Activated T-helper 2 cell treated with anti-CD3 and anti-CD28 coated beads, Interferon-gamma antibody, Interleukin-2, Interleukin-4, amounts not matched to agents 10 μg/mL and 5 μg/mL and 100 μg/mL, durations not matched to agents 14 hours and 24 hours and 36 hours (primary cell): ENCODE measurements at regions not wholly inside any gene's neighbourhood (a gene's known extent, or its start where the extent isn't known, plus 50 kb on each side); places are given as distances from the start of the nearest gene placed in this dataset.

Experiments used
- DNase-seq: peaks from one replicate; pipeline ENCODE4 v3.0.0; 2021; ENCODE audit warnings: low spot score
- H3K27ac Mint-ChIP-seq: one replicate; pipeline ENCODE4 v1.8.0; 2021; ENCODE audit warnings: mixed read lengths
- H3K27me3 Mint-ChIP-seq: one replicate; pipeline ENCODE4 v1.8.0; 2021; ENCODE audit warnings: low read depth, mixed read lengths
- H3K36me3 Mint-ChIP-seq: one replicate; pipeline ENCODE4 v1.8.0; 2021; ENCODE audit warnings: low read depth, mixed read lengths
- H3K4me1 Mint-ChIP-seq: one replicate; pipeline ENCODE4 v1.8.0; 2021; ENCODE audit warnings: low read depth, mixed read lengths
- H3K4me3 Mint-ChIP-seq: one replicate; pipeline ENCODE4 v1.8.0; 2021; ENCODE audit warnings: low read depth, mild to moderate bottlenecking, moderate library complexity, mixed read lengths
- H3K9me3 Mint-ChIP-seq: one replicate; pipeline ENCODE4 v1.8.0; 2021; ENCODE audit warnings: mixed read lengths
- intact Hi-C: fragments of 100-400 bp; cut with micrococcal nuclease; formaldehyde crosslinking; loops from one replicate; pipeline ENCODE4 v1.15.1; 2023

GRCh38 chr10:121106611-121107010 lies 255.4 kb downstream of the WDR11 start:
- Mint-ChIP-seq H3K36me3 (no peaks in the 10 kb centered on the region), H3K4me1 (no peaks in the 10 kb centered on the region), H3K9me3 (peaks cover 3% of the 10 kb centered on the region), H3K4me3 (no peak overlapping the region), H3K27me3 (no peaks in the 10 kb centered on the region), H3K27ac (no peak overlapping the region)
- intact Hi-C loops: no loop called here
- DNase-seq: no peak

DNA sequence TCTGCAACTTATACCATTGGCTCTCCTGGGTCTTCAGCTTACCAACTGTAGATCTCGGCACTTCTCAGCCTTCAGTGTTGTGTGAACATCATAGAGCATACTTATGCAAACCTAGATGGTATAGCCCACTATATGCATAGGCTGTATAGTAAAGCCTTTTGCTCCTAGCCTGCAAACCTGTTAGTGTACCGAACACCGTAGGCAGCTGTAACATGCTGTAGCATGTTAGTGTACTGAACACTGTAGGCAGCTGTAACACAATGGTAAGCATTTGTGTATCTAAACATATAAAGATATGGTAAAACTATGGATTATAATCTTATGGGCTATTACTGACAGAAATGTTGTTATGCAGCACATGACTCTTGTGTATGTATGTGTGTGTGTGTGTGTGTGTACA lies 256.9 kb downstream of the WDR11 start:
- Mint-ChIP-seq H3K27ac (no peak overlapping the region), H3K4me1 (no peaks in the 10 kb centered on the region), H3K27me3 (no peaks in the 10 kb centered on the region), H3K36me3 (no peaks in the 10 kb centered on the region), H3K4me3 (no peak overlapping the region), H3K9me3 (peaks cover 3% of the 10 kb centered on the region)
- intact Hi-C loops: no loop called here
- DNase-seq: no peak

- Mint-ChIP-seq H3K9me3 (peaks cover 3% of the 10 kb centered on the region), H3K27ac (no peak overlapping the region), H3K36me3 (no peaks in the 10 kb centered on the region), H3K4me3 (no peak overlapping the region), H3K27me3 (no peaks in the 10 kb centered on the region), H3K4me1 (no peaks in the 10 kb centered on the region)
- intact Hi-C loops: no loop called here
- DNase-seq: no peak
These were observed 259.2 kb downstream of the WDR11 start for GRCh38 chr10:121110369-121110768.

DNA sequence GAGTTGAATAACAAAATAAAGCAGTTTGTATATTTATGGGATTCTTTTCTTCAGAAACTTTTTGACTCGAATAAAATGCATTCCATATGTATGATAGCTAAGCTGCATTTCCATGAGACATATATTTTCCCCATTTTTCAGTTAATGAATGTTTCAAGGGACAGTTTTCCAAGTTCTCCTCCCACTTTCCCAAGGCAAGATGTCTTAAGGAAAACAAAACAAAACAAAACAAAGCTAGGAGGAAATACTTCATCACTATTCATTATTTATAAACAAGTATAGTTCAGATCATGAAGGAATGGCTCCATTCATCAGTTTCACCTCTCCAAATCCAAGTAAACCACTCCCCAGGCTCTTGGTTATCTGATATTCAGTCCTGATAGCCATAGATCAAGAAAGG lies 261.0 kb downstream of the WDR11 start:
- intact Hi-C loops: no loop called here
- H3K27ac Mint-ChIP-seq: no peak overlapping the region
- H3K27me3 Mint-ChIP-seq: no peaks in the 10 kb centered on the region
- H3K9me3 Mint-ChIP-seq: peaks cover 3% of the 10 kb centered on the region
- no peaks in the 10 kb centered on the region for H3K4me1 Mint-ChIP-seq
- no peak for DNase-seq
- no peaks in the 10 kb centered on the region for H3K36me3 Mint-ChIP-seq
- no peak overlapping the region for H3K4me3 Mint-ChIP-seq

DNA sequence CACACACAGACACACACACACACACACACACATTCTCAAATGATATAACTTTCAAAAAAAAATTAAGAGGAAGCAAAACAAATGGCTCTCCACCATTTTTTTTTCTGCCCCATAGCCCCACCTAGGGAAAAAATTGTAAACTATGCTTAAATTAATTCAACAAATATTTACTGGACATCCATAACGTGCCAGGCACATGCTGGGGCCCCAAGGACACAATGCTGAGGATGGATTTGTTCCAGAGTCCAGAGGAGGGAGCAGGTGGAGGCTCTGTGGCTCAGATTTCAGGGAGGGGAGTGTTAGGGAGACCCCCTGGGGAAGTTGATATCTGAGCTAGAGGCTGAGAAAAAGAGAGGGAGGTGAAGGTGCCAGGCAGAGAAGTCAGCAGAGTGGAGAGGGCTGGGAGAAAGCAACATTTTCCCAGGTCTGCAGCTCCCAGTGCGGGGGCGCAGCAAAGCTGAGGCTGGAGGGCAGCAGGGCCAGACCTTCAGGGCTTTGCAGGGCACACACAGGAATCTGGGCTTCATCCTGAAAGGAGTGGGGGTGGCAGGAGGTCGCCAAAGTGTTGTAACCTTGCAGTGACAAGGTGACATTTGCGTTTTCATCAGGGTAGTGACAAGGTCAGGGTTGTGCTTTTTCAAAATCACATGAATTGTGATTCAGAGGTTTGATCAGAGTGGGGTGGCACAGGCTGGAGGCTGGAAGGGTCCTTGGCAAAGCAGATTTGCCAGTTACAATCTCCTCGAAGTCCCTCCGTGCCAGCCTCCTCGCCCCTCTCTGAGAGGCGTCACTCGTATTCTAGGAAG lies 261.6 kb downstream of the WDR11 start:
- peaks cover 3% of the 10 kb centered on the region for H3K9me3 Mint-ChIP-seq
- H3K4me1 Mint-ChIP-seq: no peaks in the 10 kb centered on the region
- H3K4me3 Mint-ChIP-seq: no peak overlapping the region
- no peaks in the 10 kb centered on the region for H3K27me3 Mint-ChIP-seq
- H3K27ac Mint-ChIP-seq: no peak overlapping the region
- intact Hi-C loops: no loop called here
- no peak for DNase-seq
- no peaks in the 10 kb centered on the region for H3K36me3 Mint-ChIP-seq

DNA sequence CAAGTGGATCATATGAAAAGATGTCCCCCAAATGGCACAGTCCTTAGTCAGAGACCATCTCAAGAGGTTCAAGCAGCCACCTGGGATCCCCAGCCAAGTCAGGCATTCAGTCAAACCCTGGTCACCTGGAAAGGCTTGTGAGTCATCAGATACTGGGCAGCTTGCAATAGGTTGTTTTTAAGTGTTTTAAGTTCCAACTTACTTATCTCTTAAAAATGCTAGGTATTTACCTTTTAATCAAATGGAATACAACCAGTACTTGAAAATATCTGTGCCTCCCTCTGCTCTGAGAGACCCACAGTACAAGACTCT lies 262.2 kb downstream of the WDR11 start:
- no peak for DNase-seq
- intact Hi-C loops: no loop called here
- Mint-ChIP-seq H3K9me3 (peaks cover 3% of the 10 kb centered on the region), H3K27ac (no peak overlapping the region), H3K36me3 (no peaks in the 10 kb centered on the region), H3K4me1 (no peaks in the 10 kb centered on the region), H3K4me3 (no peak overlapping the region), H3K27me3 (no peaks in the 10 kb centered on the region)

DNA sequence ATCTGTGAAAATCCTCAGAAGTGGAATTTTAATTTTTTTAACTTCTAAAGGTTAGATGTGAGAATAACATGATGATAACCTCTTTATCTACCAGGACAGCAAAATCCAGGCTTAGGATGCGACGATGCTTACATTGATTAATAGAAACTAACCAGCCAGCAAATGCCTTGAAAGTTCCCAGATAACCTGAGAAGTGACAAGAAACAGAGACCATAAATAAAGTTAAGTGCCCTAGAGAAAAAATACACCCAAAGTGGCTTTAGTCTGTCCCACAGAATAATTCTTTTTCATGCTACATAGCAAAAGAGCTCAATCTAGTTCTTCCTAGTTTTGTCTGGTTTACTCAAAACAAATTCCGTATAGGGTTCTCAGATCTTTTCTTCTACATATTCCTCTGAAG lies 262.7 kb downstream of the WDR11 start:
- Mint-ChIP-seq H3K4me1 (no peaks in the 10 kb centered on the region), H3K36me3 (no peaks in the 10 kb centered on the region), H3K27me3 (no peaks in the 10 kb centered on the region), H3K27ac (no peak overlapping the region), H3K9me3 (peaks cover 3% of the 10 kb centered on the region), H3K4me3 (no peak overlapping the region)
- DNase-seq: no peak
- intact Hi-C loops: no loop called here

- no peaks in the 10 kb centered on the region for H3K36me3 Mint-ChIP-seq
- no peak for DNase-seq
- no peak overlapping the region for H3K27ac Mint-ChIP-seq
- H3K27me3 Mint-ChIP-seq: no peaks in the 10 kb centered on the region
- no peak overlapping the region for H3K4me3 Mint-ChIP-seq
- intact Hi-C loops: no loop called here
- peaks cover 3% of the 10 kb centered on the region for H3K9me3 Mint-ChIP-seq
- no peaks in the 10 kb centered on the region for H3K4me1 Mint-ChIP-seq
These were observed 264.0 kb downstream of the WDR11 start for GRCh38 chr10:121115154-121115553.

GRCh38 chr10:121121462-121121861 lies 270.3 kb downstream of the WDR11 start:
- Mint-ChIP-seq H3K36me3 (no peaks in the 10 kb centered on the region), H3K9me3 (no peaks in the 10 kb centered on the region), H3K27ac (no peak overlapping the region), H3K4me3 (no peak overlapping the region), H3K27me3 (no peaks in the 10 kb centered on the region), H3K4me1 (no peaks in the 10 kb centered on the region)
- intact Hi-C loops: no loop called here
- DNase-seq: no peak

DNA sequence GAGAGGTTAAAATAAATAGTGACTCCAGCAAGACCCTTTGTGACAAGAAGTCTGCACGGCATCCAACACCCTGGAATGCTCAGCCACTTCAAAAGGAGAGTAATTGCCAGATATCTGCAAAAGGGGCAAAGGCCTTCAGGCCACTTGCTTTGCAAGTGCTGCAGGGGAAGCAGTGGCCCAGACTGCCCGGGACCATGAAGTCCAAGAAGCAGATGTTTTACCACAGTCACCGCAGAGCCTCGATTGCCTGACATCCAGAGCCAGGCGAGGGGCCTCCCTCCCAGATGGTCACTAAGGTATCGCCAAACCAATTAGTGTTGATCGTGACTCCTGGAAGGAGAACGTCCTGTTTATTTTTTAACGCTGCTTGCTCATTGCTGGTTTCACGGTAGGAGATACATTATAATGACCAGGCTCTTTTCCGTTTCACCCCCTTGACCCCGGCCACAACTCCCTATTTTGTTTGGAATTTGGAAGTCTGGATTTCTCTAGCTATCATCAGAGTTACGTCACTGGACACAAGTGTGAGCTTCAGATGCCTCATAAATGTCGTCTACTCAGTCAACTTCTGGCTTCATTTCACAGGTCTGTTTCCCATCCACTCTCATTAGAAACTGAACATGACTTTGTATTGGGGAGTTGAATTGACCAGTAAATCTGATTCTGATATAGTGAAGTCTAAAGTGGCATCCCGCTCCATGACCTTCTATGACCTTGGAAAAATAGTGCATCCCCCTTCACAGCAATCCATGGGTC lies 276.2 kb downstream of the WDR11 start:
- Mint-ChIP-seq H3K27me3 (no peaks in the 10 kb centered on the region), H3K4me1 (no peaks in the 10 kb centered on the region), H3K9me3 (no peaks in the 10 kb centered on the region), H3K36me3 (no peaks in the 10 kb centered on the region), H3K4me3 (no peak overlapping the region), H3K27ac (no peak overlapping the region)
- intact Hi-C loops: no loop called here
- no peak for DNase-seq

DNA sequence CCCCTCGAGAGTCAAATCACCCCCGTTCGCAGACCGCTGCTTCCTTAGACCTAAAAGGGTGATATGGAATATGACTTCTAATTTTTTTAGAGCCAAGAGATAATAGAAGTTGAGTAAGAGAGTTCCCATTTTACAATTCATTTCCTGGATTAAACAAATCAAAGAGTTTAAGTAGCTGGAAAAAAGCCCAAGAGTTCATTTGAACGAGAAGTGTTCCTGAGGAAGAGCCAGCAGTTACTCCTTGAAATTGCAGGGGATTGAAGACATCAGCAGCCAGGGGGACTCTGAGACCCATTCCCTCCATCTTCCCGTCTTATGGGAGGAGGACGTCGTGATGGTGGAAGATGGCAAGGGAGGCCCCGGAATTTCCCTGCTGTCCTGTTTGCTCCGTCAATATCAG lies 277.0 kb downstream of the WDR11 start:
- Mint-ChIP-seq H3K4me3 (no peak overlapping the region), H3K4me1 (no peaks in the 10 kb centered on the region), H3K36me3 (no peaks in the 10 kb centered on the region), H3K27ac (no peak overlapping the region), H3K9me3 (no peaks in the 10 kb centered on the region), H3K27me3 (no peaks in the 10 kb centered on the region)
- intact Hi-C loops: no loop called here
- DNase-seq: no peak

- Mint-ChIP-seq H3K4me1 (no peaks in the 10 kb centered on the region), H3K36me3 (no peaks in the 10 kb centered on the region), H3K4me3 (no peak overlapping the region), H3K27ac (no peak overlapping the region), H3K9me3 (no peaks in the 10 kb centered on the region), H3K27me3 (no peaks in the 10 kb centered on the region)
- no peak for DNase-seq
- intact Hi-C loops: no loop called here
These were observed 278.1 kb downstream of the WDR11 start for GRCh38 chr10:121129266-121129665.

DNA sequence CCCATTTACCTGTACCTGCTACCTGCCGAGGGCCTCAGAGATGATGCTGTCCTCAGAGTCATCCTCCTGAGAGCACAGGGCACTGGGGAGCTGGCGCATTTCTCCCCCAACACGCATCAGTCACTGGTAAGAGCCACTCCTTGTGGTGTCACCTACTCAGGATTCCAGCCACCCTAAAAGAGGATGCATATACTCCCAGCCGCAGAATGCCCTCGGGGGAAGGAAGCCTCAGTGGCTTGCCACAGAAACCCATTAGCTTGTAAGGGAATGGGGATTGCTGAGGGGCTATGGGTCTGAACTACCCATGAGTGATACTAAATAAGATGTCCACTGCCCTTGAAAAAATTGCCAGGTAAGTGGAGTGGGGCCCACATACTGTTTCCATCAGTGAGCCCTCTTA lies 279.2 kb downstream of the WDR11 start:
- intact Hi-C loops: no loop called here
- H3K9me3 Mint-ChIP-seq: no peaks in the 10 kb centered on the region
- H3K27me3 Mint-ChIP-seq: no peaks in the 10 kb centered on the region
- no peak overlapping the region for H3K4me3 Mint-ChIP-seq
- DNase-seq: no peak
- H3K4me1 Mint-ChIP-seq: no peaks in the 10 kb centered on the region
- no peaks in the 10 kb centered on the region for H3K36me3 Mint-ChIP-seq
- H3K27ac Mint-ChIP-seq: no peak overlapping the region
